SJSA1 (cell line): ENCODE measurements at regions not wholly inside any gene's neighbourhood (a gene's known extent, or its start where the extent isn't known, plus 50 kb on each side); places are given as distances from the start of the nearest gene placed in this dataset.
"Not testable (repeated sequence)": the region's sequence is repeated elsewhere in the genome, so short reads cannot be mapped to it uniquely, and the experiment has no call there.

Experiments
- DNase-seq, 2 experiments: peaks; one replicate each; pipeline ENCODE4 v3.0.0-alpha.2; 2015 to 2020; ENCODE audit warnings: low spot score in 2 of 2, low read depth in 1 of 2
- H3K27ac ChIP-seq: fragments of 250-450 bp; sonication (Bioruptor Pico); 2 replicates; pipeline ENCODE4 v1.5.1; 2020; ENCODE audit warnings: mild to moderate bottlenecking, moderate library complexity
- H3K27me3 ChIP-seq: fragments of 250-450 bp; sonication (Bioruptor Pico); replicated peaks from 2 replicates; pipeline ENCODE4 v1.5.1; 2020; ENCODE audit warnings: mild to moderate bottlenecking, moderate library complexity
- H3K36me3 ChIP-seq: fragments of 250-450 bp; sonication (Bioruptor Pico); 2 replicates; pipeline ENCODE4 v1.5.1; 2020; ENCODE audit warnings: mild to moderate bottlenecking
- H3K4me1 ChIP-seq: fragments of 250-450 bp; sonication (Bioruptor Pico); replicated peaks from 2 replicates; pipeline ENCODE4 v1.6.1; 2021; ENCODE audit warnings: mild to moderate bottlenecking
- H3K4me3 ChIP-seq: fragments of 250-450 bp; sonication (Bioruptor Pico); 2 replicates; pipeline ENCODE4 v1.5.1; 2020; ENCODE audit warnings: mild to moderate bottlenecking
- H3K9me3 ChIP-seq: fragments of 250-450 bp; sonication (Bioruptor Pico); replicated peaks from 2 replicates; pipeline ENCODE4 v1.5.1; 2020; ENCODE audit warnings: mild to moderate bottlenecking

GRCh38 chr2:6163932-6164331 is 471.7 kb downstream of the SOX11 start:
- no peaks in the 10 kb centered on the region for H3K27me3 ChIP-seq
- no peaks in the 10 kb centered on the region for H3K4me1 ChIP-seq
- H3K4me3 ChIP-seq = no peak overlapping the region
- DNase-seq = no peak
- H3K27ac ChIP-seq = no peak overlapping the region
- H3K9me3 ChIP-seq = no peaks in the 10 kb centered on the region
- no peaks in the 10 kb centered on the region for H3K36me3 ChIP-seq

- no peak for DNase-seq
- Histone ChIP-seq H3K27ac (no peak overlapping the region), H3K36me3 (no peaks in the 10 kb centered on the region), H3K4me3 (no peak overlapping the region), H3K9me3 (no peaks in the 10 kb centered on the region), H3K27me3 (no peaks in the 10 kb centered on the region), H3K4me1 (no peaks in the 10 kb centered on the region)
Measured at GRCh38 chr2:6164986-6165747, 473.0 kb downstream of the SOX11 start.

GRCh38 chr2:6167592-6168138 is 475.5 kb downstream of the SOX11 start:
- no peak for DNase-seq
- no peaks in the 10 kb centered on the region for H3K9me3 ChIP-seq
- no peaks in the 10 kb centered on the region for H3K27me3 ChIP-seq
- H3K36me3 ChIP-seq = no peaks in the 10 kb centered on the region
- no peak overlapping the region for H3K4me3 ChIP-seq
- no peaks in the 10 kb centered on the region for H3K4me1 ChIP-seq
- no peak overlapping the region for H3K27ac ChIP-seq

- Histone ChIP-seq H3K9me3 (peaks cover 2% of the 10 kb centered on the region; the same call in 1 of the 2 replicates), H3K4me1 (no peaks in the 10 kb centered on the region), H3K27ac (no peak overlapping the region), H3K36me3 (no peaks in the 10 kb centered on the region), H3K4me3 (no peak overlapping the region), H3K27me3 (no peaks in the 10 kb centered on the region)
- no peak for DNase-seq
Measured at GRCh38 chr2:6168485-6168884, 476.3 kb downstream of the SOX11 start.

- no peaks in the 10 kb centered on the region for H3K36me3 ChIP-seq
- H3K27me3 ChIP-seq = no peaks in the 10 kb centered on the region
- H3K9me3 ChIP-seq = peaks cover 8% of the 10 kb centered on the region; the same call in 1 of the 2 replicates
- H3K4me3 ChIP-seq = no peak overlapping the region
- H3K27ac ChIP-seq = no peak overlapping the region
- no peak for DNase-seq
- H3K4me1 ChIP-seq = no peaks in the 10 kb centered on the region
Measured at GRCh38 chr2:6171294-6171693, 479.1 kb downstream of the SOX11 start.

- Histone ChIP-seq H3K36me3 (no peaks in the 10 kb centered on the region), H3K27me3 (no peaks in the 10 kb centered on the region), H3K4me3 (no peak overlapping the region), H3K9me3 (peaks cover 8% of the 10 kb centered on the region; the same call in 1 of the 2 replicates), H3K4me1 (peaks cover 11% of the 10 kb centered on the region), H3K27ac (no peak overlapping the region)
- DNase-seq = no peak
Measured at GRCh38 chr2:6177811-6178210, 485.6 kb downstream of the SOX11 start.

- H3K9me3 ChIP-seq = no peaks in the 10 kb centered on the region; the same call in 1 of the 2 replicates
- no peak overlapping the region; the same call in 1 of the 2 replicates for H3K27ac ChIP-seq
- H3K4me1 ChIP-seq = peaks cover 29% of the 10 kb centered on the region
- no peaks in the 10 kb centered on the region for H3K27me3 ChIP-seq
- H3K4me3 ChIP-seq = no peak overlapping the region
- no peaks in the 10 kb centered on the region for H3K36me3 ChIP-seq
- DNase-seq = peak in 1 of 2 experiments; percentile 50
Measured at GRCh38 chr2:6181525-6181924, 489.3 kb downstream of the SOX11 start.

- H3K27me3 ChIP-seq = no peaks in the 10 kb centered on the region
- no peak overlapping the region; the same call in 1 of the 2 replicates for H3K27ac ChIP-seq
- H3K4me3 ChIP-seq = no peak overlapping the region
- H3K4me1 ChIP-seq = peaks cover 33% of the 10 kb centered on the region
- DNase-seq = peak in 1 of 2 experiments; percentile 33
- no peaks in the 10 kb centered on the region for H3K36me3 ChIP-seq
- H3K9me3 ChIP-seq = no peaks in the 10 kb centered on the region; the same call in 1 of the 2 replicates
Measured at GRCh38 chr2:6181926-6182325, 489.7 kb downstream of the SOX11 start.

- Histone ChIP-seq H3K36me3 (no peaks in the 10 kb centered on the region), H3K4me1 (peaks cover 36% of the 10 kb centered on the region), H3K27ac (no peak overlapping the region), H3K4me3 (no peak overlapping the region), H3K9me3 (no peaks in the 10 kb centered on the region), H3K27me3 (no peaks in the 10 kb centered on the region)
- no peak for DNase-seq
Measured at GRCh38 chr2:6183226-6183625, 491.0 kb downstream of the SOX11 start.

GRCh38 chr2:6184532-6185292 is 492.5 kb downstream of the SOX11 start:
- H3K27ac ChIP-seq = no peak overlapping the region

GRCh38 chr2:6186332-6187151 is 494.4 kb downstream of the SOX11 start:
- H3K36me3 ChIP-seq = no peaks in the 10 kb centered on the region
- no peak overlapping the region for H3K4me3 ChIP-seq
- H3K27ac ChIP-seq = peak overlapping the region; percentile 94
- H3K27me3 ChIP-seq = no peaks in the 10 kb centered on the region
- DNase-seq = peak; percentile 72 to 75
- H3K4me1 ChIP-seq = peaks cover 36% of the 10 kb centered on the region
- no peaks in the 10 kb centered on the region for H3K9me3 ChIP-seq

More at GRCh38 chr2:6184532-6185292, 492.5 kb downstream of the SOX11 start:
- H3K9me3 ChIP-seq = no peaks in the 10 kb centered on the region
- no peaks in the 10 kb centered on the region for H3K27me3 ChIP-seq
- peak in 1 of 2 experiments; percentile 12 for DNase-seq
- H3K4me1 ChIP-seq = peaks cover 36% of the 10 kb centered on the region
- H3K36me3 ChIP-seq = no peaks in the 10 kb centered on the region
- H3K4me3 ChIP-seq = no peak overlapping the region

- DNase-seq = peak in 1 of 2 experiments; percentile 6
- H3K4me3 ChIP-seq = no peak overlapping the region
- no peak overlapping the region for H3K27ac ChIP-seq
- no peaks in the 10 kb centered on the region for H3K9me3 ChIP-seq
- no peaks in the 10 kb centered on the region for H3K4me1 ChIP-seq
- no peaks in the 10 kb centered on the region for H3K27me3 ChIP-seq
- no peaks in the 10 kb centered on the region for H3K36me3 ChIP-seq
Measured at GRCh38 chr2:6196449-6196848, 504.3 kb downstream of the SOX11 start.

- H3K27ac ChIP-seq, H3K4me3 ChIP-seq, H3K27me3 ChIP-seq, H3K9me3 ChIP-seq, H3K4me1 ChIP-seq, DNase-seq, H3K36me3 ChIP-seq: not testable (repeated sequence)
Measured at GRCh38 chr2:6198370-6198919, 506.3 kb downstream of the SOX11 start.
